PC-9 (cell line): ENCODE measurements at regions not wholly inside any gene's neighbourhood (a gene's known extent, or its start where the extent isn't known, plus 50 kb on each side); places are given as distances from the start of the nearest gene placed in this dataset.

Source experiments
- EZH2 ChIP-seq: fragments of 200-600 bp; sonication (generic); IDR thresholded peaks from 2 replicates; pipeline ENCODE4 v1.8.0; 2017; ENCODE audit warnings: antibody characterized with exemption, low read depth
- TF ChIP-seq, protein P1 (sequence below): fragments of 200-600 bp; sonication (generic); conservative IDR thresholded peaks from 2 replicates; pipeline ENCODE4 v1.6.1; 2017; ENCODE audit warnings: mixed run types, antibody characterized with exemption, mild to moderate bottlenecking, moderate library complexity

DNA sequence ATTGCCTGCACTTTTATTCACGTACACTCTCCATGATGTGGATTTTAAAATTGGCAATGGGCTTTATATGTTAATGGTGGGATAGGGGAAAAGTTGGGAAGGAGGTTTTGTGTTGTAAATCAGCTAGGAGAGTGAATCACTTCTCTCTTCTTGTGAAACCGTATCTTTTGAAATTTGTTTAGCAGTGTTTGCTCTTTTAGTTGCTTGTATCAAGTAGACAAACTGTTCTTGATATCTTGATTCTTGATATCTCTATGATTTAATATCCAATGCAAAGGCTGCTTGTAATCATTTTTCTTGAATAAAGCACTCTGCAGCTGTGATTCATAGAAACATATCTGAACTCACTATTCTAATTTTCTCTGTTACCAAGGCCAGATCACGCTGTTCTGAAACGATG is 615.1 kb downstream of the CCER1 start:
- TF ChIP-seq, protein P1, sequence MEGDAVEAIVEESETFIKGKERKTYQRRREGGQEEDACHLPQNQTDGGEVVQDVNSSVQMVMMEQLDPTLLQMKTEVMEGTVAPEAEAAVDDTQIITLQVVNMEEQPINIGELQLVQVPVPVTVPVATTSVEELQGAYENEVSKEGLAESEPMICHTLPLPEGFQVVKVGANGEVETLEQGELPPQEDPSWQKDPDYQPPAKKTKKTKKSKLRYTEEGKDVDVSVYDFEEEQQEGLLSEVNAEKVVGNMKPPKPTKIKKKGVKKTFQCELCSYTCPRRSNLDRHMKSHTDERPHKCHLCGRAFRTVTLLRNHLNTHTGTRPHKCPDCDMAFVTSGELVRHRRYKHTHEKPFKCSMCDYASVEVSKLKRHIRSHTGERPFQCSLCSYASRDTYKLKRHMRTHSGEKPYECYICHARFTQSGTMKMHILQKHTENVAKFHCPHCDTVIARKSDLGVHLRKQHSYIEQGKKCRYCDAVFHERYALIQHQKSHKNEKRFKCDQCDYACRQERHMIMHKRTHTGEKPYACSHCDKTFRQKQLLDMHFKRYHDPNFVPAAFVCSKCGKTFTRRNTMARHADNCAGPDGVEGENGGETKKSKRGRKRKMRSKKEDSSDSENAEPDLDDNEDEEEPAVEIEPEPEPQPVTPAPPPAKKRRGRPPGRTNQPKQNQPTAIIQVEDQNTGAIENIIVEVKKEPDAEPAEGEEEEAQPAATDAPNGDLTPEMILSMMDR: no peak
- TF ChIP-seq EZH2: no peak
